ENCODE measurements at regions not wholly inside any gene's neighbourhood (a gene's known extent, or its start where the extent isn't known, plus 50 kb on each side); places are given as distances from the start of the nearest gene placed in this dataset.

DNA sequence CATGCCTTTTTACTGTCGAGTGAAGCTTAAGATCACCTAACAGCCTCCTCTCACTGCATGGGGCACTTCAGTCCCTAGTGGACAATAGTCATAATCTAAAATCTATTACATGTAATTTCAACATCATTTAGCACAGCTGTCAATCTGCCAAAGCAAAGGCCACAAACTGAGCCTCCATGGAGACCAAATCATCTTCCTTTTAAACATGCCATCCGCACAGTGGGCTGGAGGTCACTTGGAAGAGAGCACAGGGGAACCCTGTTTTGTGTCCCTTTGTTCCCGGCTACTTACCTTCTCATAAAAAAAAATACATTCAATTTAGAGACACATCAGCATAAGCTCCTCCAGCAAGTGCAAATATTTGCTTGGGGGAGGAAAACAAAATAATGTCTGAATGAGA, 167.3 kb downstream of the SQOR start:
- TF ChIP-seq YY1 (IDR thresholded peaks at IDR 0.05; ENCODE audit: low read depth, low read length) (no peak), POLR2A (IDR thresholded peaks at IDR 0.05; ENCODE audit: control extremely low read depth in 1 of 2, low read depth in 2 of 2, low read length in 2 of 2) (no peak), SIN3A (conservative IDR thresholded peaks at IDR 0.05 in 1 of 2, IDR thresholded peaks at IDR 0.05 in 1 of 2; ENCODE audit: low read depth in 1 of 2, low read length in 2 of 2) (no peak), RAD21 (IDR thresholded peaks at IDR 0.05 in 1 of 2, conservative IDR thresholded peaks at IDR 0.05 in 1 of 2; ENCODE audit: low read depth in 2 of 2, low read length in 2 of 2) (no peak), CEBPB (IDR thresholded peaks at IDR 0.05; ENCODE audit: low read depth, low read length) (no peak), ZNF274 (IDR thresholded peaks at IDR 0.05; ENCODE audit: borderline replicate concordance, extremely low read depth, low read length) (no peak)
- TF ChIP-seq, protein P1, sequence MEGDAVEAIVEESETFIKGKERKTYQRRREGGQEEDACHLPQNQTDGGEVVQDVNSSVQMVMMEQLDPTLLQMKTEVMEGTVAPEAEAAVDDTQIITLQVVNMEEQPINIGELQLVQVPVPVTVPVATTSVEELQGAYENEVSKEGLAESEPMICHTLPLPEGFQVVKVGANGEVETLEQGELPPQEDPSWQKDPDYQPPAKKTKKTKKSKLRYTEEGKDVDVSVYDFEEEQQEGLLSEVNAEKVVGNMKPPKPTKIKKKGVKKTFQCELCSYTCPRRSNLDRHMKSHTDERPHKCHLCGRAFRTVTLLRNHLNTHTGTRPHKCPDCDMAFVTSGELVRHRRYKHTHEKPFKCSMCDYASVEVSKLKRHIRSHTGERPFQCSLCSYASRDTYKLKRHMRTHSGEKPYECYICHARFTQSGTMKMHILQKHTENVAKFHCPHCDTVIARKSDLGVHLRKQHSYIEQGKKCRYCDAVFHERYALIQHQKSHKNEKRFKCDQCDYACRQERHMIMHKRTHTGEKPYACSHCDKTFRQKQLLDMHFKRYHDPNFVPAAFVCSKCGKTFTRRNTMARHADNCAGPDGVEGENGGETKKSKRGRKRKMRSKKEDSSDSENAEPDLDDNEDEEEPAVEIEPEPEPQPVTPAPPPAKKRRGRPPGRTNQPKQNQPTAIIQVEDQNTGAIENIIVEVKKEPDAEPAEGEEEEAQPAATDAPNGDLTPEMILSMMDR (IDR thresholded peaks at IDR 0.05; ENCODE audit: control extremely low read depth in 1 of 3, insufficient read depth in 1 of 3, low read depth in 1 of 3, low read length in 3 of 3): no peak
- TF ChIP-seq, protein P2, sequence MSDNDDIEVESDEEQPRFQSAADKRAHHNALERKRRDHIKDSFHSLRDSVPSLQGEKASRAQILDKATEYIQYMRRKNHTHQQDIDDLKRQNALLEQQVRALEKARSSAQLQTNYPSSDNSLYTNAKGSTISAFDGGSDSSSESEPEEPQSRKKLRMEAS (IDR thresholded peaks at IDR 0.05): no peak

Data from H1 (cell line).